ENCODE measurements at regions not wholly inside any gene's neighbourhood (a gene's known extent, or its start where the extent isn't known, plus 50 kb on each side); places are given as distances from the start of the nearest gene placed in this dataset.

GRCh38 chr16:13708347-13709120 lies 211.4 kb upstream of the ERCC4 start:
- no peak for TF ChIP-seq CTCF (IDR thresholded peaks at IDR 0.05; ENCODE audit: borderline replicate concordance, extremely low read depth, low read length, poor library complexity, severe bottlenecking)
- TF ChIP-seq EZH2 (IDR thresholded peaks at IDR 0.05; ENCODE audit: borderline replicate concordance, low read depth, low read length, severe bottlenecking), result no peak
